HEK293 (cell line): ENCODE measurements at regions not wholly inside any gene's neighbourhood (a gene's known extent, or its start where the extent isn't known, plus 50 kb on each side); places are given as distances from the start of the nearest gene placed in this dataset.

Source experiments
- CTCF ChIA-PET: fragments of 350-600 bp; formaldehyde crosslinking; extraction: SDS; loops from one replicate; lab custom pipeline; 2021; ENCODE audit warnings: antibody characterized with exemption; lab: Yijun Ruan, JAX
- POLR2A ChIA-PET: fragments of 300-600 bp; formaldehyde crosslinking; extraction: SDS; loops from one replicate; lab custom pipeline; 2020; ENCODE audit warnings: antibody characterized with exemption, inconsistent platforms; lab: Yijun Ruan, JAX
- H3K27ac ChIP-seq: fragments of 200-500 bp; sonication (Bioruptor generic); 2 replicates; pipeline ENCODE4 v1.5.1; 2014; ENCODE audit warnings: low read depth, low read length, control low read depth, inconsistent platforms; ENCODE audit errors: extremely low read depth
- H3K36me3 ChIP-seq, 2 experiments: fragments of 200-500 bp in 1 of 2; sonication (Bioruptor generic) in 1 of 2; 1 replicate in 1 of 2; 2 replicates in 1 of 2; pipeline ENCODE4 v1.5.1; 2014 to 2017; ENCODE audit warnings: inconsistent platforms in 2 of 2, low read length in 2 of 2; ENCODE audit not compliant: control insufficient read depth in 2 of 2, insufficient read depth in 1 of 2
- H3K4me1 ChIP-seq: fragments of 200-500 bp; sonication (Bioruptor generic); 2 replicates; pipeline ENCODE4 v1.5.1; 2014; ENCODE audit warnings: mild to moderate bottlenecking, low read length, inconsistent platforms; ENCODE audit not compliant: control insufficient read depth, insufficient read depth
- H3K4me3 ChIP-seq: 2 replicates; pipeline ENCODE4 v1.5.1; 2011; ENCODE audit warnings: low read depth, mild to moderate bottlenecking, control low read depth, low read length, moderate library complexity
- H3K9me3 ChIP-seq: fragments of 200-500 bp; sonication (Bioruptor generic); 2 replicates; pipeline ENCODE4 v1.5.1; 2014; ENCODE audit warnings: low read depth, low read length, inconsistent platforms; ENCODE audit not compliant: control insufficient read depth, insufficient read depth
- BCL11A ChIP-seq: fragments of 450-650 bp; formaldehyde crosslinking; IDR thresholded peaks from 2 replicates; pipeline ENCODE4 v1.5.1; 2016; ENCODE audit warnings: low read depth, missing biosample characterization, missing genetic modification characterization
- GFI1B ChIP-seq: fragments of 450-650 bp; formaldehyde crosslinking; IDR thresholded peaks from 2 replicates; pipeline ENCODE4 v1.5.1; 2016; ENCODE audit warnings: missing biosample characterization, missing genetic modification characterization
- KLF17 ChIP-seq: fragments of 450-650 bp; formaldehyde crosslinking; IDR thresholded peaks from 2 replicates; pipeline ENCODE4 v1.5.1; 2016; ENCODE audit warnings: missing biosample characterization, missing genetic modification characterization
- RBAK ChIP-seq: fragments of 450-650 bp; formaldehyde crosslinking; IDR thresholded peaks from 2 replicates; pipeline ENCODE4 v1.5.1; 2016; ENCODE audit warnings: missing biosample characterization, missing genetic modification characterization
- REST ChIP-seq: fragments of 450-650 bp; formaldehyde crosslinking; IDR thresholded peaks from 2 replicates; pipeline ENCODE4 v1.5.1; 2016; ENCODE audit warnings: missing biosample characterization, missing genetic modification characterization
- SALL2 ChIP-seq: fragments of 450-650 bp; formaldehyde crosslinking; IDR thresholded peaks from 2 replicates; pipeline ENCODE4 v1.5.0; 2017; ENCODE audit warnings: missing biosample characterization, mild to moderate bottlenecking, missing genetic modification characterization, borderline replicate concordance
- ZFP37 ChIP-seq: fragments of 450-650 bp; formaldehyde crosslinking; IDR thresholded peaks from 2 replicates; pipeline ENCODE4 v1.5.1; 2016; ENCODE audit warnings: missing biosample characterization, missing genetic modification characterization
- ZNF292 ChIP-seq: fragments of 450-650 bp; formaldehyde crosslinking; IDR thresholded peaks from 2 replicates; pipeline ENCODE4 v1.5.1; 2016; ENCODE audit warnings: low read depth, missing biosample characterization, missing genetic modification characterization, borderline replicate concordance
- ZNF311 ChIP-seq: fragments of 450-650 bp; formaldehyde crosslinking; IDR thresholded peaks from 2 replicates; pipeline ENCODE4 v1.5.1; 2017; ENCODE audit warnings: missing biosample characterization, missing genetic modification characterization, borderline replicate concordance
- ZNF416 ChIP-seq: fragments of 450-650 bp; formaldehyde crosslinking; IDR thresholded peaks from 2 replicates; pipeline ENCODE4 v1.5.1; 2016; ENCODE audit warnings: missing biosample characterization, missing genetic modification characterization
- ZNF48 ChIP-seq: fragments of 450-650 bp; formaldehyde crosslinking; IDR thresholded peaks from 2 replicates; pipeline ENCODE4 v1.5.1; 2016; ENCODE audit warnings: missing biosample characterization, missing genetic modification characterization
- ZNF510 ChIP-seq: fragments of 450-650 bp; formaldehyde crosslinking; IDR thresholded peaks from 2 replicates; pipeline ENCODE4 v1.5.1; 2018; ENCODE audit warnings: mild to moderate bottlenecking, missing genetic modification characterization, missing biosample characterization; ENCODE audit not compliant: insufficient replicate concordance
- ZNF549 ChIP-seq: fragments of 450-650 bp; IDR thresholded peaks from 2 replicates; pipeline ENCODE4 v1.5.1; 2018; ENCODE audit warnings: missing biosample characterization, missing genetic modification characterization, mild to moderate bottlenecking, inconsistent platforms, moderate library complexity
- ZNF707 ChIP-seq: fragments of 450-650 bp; formaldehyde crosslinking; IDR thresholded peaks from 2 replicates; pipeline ENCODE4 v1.5.1; 2016; ENCODE audit warnings: missing biosample characterization, missing genetic modification characterization
- ZNF830 ChIP-seq: fragments of 450-650 bp; IDR thresholded peaks from 2 replicates; pipeline ENCODE4 v1.5.0; 2018; ENCODE audit warnings: missing biosample characterization, missing genetic modification characterization, low read depth, mild to moderate bottlenecking, moderate library complexity
- TF ChIP-seq, protein P1 (sequence below): fragments of 450-650 bp; formaldehyde crosslinking; IDR thresholded peaks from 2 replicates; pipeline ENCODE4 v1.5.1; 2016; ENCODE audit warnings: missing biosample characterization, missing genetic modification characterization
- TF ChIP-seq, protein P2 (sequence below): fragments of 450-650 bp; formaldehyde crosslinking; IDR thresholded peaks from 2 replicates; pipeline ENCODE4 v1.5.1; 2016; ENCODE audit warnings: missing biosample characterization, missing genetic modification characterization
- TF ChIP-seq, protein P3 (sequence below): fragments of 450-650 bp; formaldehyde crosslinking; IDR thresholded peaks from 2 replicates; pipeline ENCODE4 v1.5.1; 2016; ENCODE audit warnings: missing biosample characterization, missing genetic modification characterization

DNA sequence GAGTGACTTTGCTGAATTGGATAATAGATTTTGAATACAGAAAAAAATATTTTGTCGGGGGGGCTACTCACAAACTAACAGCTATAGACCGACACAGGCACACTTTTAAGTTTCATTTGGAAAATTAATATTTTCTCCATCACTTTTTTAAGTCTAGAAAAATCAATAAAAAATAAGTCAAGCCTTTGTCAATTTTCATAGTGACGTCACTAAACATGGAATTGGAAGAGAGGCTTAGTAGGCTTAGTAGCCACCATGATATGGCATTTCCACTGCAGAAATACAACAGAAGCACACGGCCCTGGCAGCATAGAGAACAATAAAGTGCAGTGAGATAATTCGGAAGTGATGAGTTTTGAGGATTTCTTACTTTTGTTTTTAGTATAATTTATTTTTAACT lies 357.2 kb downstream of the RPS24 start (continued):
- TF ChIP-seq, protein P1, sequence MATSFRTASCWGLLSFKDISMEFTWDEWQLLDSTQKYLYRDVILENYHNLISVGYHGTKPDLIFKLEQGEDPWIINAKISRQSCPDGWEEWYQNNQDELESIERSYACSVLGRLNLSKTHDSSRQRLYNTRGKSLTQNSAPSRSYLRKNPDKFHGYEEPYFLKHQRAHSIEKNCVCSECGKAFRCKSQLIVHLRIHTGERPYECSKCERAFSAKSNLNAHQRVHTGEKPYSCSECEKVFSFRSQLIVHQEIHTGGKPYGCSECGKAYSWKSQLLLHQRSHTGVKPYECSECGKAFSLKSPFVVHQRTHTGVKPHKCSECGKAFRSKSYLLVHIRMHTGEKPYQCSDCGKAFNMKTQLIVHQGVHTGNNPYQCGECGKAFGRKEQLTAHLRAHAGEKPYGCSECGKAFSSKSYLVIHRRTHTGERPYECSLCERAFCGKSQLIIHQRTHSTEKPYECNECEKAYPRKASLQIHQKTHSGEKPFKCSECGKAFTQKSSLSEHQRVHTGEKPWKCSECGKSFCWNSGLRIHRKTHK (tag by site-specific recombination): no peak
- TF ChIP-seq ZNF707 (tag by site-specific recombination): no peak
- TF ChIP-seq ZNF830 (tag by site-specific recombination): no peak
- no peak for TF ChIP-seq ZNF292 (tag by site-specific recombination)
- TF ChIP-seq, protein P2, sequence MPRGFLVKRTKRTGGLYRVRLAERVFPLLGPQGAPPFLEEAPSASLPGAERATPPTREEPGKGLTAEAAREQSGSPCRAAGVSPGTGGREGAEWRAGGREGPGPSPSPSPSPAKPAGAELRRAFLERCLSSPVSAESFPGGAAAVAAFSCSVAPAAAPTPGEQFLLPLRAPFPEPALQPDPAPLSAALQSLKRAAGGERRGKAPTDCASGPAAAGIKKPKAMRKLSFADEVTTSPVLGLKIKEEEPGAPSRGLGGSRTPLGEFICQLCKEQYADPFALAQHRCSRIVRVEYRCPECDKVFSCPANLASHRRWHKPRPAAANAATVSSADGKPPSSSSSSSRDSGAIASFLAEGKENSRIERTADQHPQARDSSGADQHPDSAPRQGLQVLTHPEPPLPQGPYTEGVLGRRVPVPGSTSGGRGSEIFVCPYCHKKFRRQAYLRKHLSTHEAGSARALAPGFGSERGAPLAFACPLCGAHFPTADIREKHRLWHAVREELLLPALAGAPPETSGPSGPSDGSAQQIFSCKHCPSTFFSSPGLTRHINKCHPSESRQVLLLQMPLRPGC (tag by site-specific recombination): no peak
- no peak for TF ChIP-seq GFI1B (tag by site-specific recombination)

DNA sequence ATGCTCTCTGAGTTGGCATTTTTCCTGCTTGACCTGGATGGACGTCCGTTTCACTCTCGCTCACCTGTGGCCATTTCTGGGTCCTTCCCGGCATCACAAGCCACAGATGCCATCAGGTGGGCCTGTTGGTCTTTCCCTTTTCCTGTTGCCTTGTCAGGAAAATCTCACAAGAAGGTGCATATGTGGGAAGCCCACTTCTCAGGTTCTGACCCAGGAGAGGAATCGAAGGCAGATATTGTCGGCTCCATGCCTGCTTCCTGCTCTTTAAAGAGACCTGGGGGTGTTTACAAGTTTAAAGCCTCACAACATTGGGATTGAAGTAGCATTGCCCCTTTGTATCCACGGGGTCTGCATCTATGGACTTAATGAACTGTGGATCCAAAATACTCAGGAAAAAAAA lies 357.9 kb downstream of the RPS24 start:
- no peak for TF ChIP-seq ZNF416 (tag by site-specific recombination)
- TF ChIP-seq ZNF549 (tag by site-specific recombination): no peak
- TF ChIP-seq ZNF510 (tag by site-specific recombination): no peak
- TF ChIP-seq ZNF48 (tag by site-specific recombination): no peak
- no peak for TF ChIP-seq REST (tag by site-specific recombination)
- TF ChIP-seq BCL11A (tag by site-specific recombination): no peak
- TF ChIP-seq KLF17 (tag by site-specific recombination): no peak
- TF ChIP-seq RBAK: no peak
- no peak for TF ChIP-seq SALL2 (tag by site-specific recombination)
- TF ChIP-seq, protein P3, sequence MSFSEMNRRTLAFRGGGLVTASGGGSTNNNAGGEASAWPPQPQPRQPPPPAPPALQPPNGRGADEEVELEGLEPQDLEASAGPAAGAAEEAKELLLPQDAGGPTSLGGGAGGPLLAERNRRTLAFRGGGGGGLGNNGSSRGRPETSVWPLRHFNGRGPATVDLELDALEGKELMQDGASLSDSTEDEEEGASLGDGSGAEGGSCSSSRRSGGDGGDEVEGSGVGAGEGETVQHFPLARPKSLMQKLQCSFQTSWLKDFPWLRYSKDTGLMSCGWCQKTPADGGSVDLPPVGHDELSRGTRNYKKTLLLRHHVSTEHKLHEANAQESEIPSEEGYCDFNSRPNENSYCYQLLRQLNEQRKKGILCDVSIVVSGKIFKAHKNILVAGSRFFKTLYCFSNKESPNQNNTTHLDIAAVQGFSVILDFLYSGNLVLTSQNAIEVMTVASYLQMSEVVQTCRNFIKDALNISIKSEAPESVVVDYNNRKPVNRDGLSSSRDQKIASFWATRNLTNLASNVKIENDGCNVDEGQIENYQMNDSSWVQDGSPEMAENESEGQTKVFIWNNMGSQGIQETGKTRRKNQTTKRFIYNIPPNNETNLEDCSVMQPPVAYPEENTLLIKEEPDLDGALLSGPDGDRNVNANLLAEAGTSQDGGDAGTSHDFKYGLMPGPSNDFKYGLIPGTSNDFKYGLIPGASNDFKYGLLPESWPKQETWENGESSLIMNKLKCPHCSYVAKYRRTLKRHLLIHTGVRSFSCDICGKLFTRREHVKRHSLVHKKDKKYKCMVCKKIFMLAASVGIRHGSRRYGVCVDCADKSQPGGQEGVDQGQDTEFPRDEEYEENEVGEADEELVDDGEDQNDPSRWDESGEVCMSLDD (tag by site-specific recombination): no peak
- no peak for TF ChIP-seq ZFP37 (tag by site-specific recombination)
- no peak for TF ChIP-seq ZNF311 (tag by site-specific recombination)
- Histone ChIP-seq H3K36me3 (no peaks in the 10 kb centered on the region), H3K4me3 (no peak overlapping the region), H3K9me3 (no peaks in the 10 kb centered on the region), H3K4me1 (no peaks in the 10 kb centered on the region), H3K27ac (no peak overlapping the region)
- ChIA-PET POLR2A (no interaction called here), CTCF (no interaction called here)
